ENCODE measurements at regions not wholly inside any gene's neighbourhood (a gene's known extent, or its start where the extent isn't known, plus 50 kb on each side); places are given as distances from the start of the nearest gene placed in this dataset.
A peak's percentile ranks its signal among the peaks of the same experiment; 100 is the strongest.

- TF ChIP-seq CTCF (IDR thresholded peaks at IDR 0.05): no peak
- TF ChIP-seq POLR2AphosphoS5 (IDR thresholded peaks at IDR 0.05): peak in 1 of 2 donors; percentile 12
- no peak for TF ChIP-seq POLR2A (IDR thresholded peaks at IDR 0.05)
Measured at GRCh38 chr12:89160716-89161123, 191.6 kb downstream of the DUSP6 start.
